Glutamatergic neuron (in vitro differentiated cells): ENCODE measurements at regions not wholly inside any gene's neighbourhood (a gene's known extent, or its start where the extent isn't known, plus 50 kb on each side); places are given as distances from the start of the nearest gene placed in this dataset.
"Not testable (repeated sequence)": the region's sequence is repeated elsewhere in the genome, so short reads cannot be mapped to it uniquely, and the experiment has no call there.

Experiments used
- DNase-seq: peaks from one replicate; pipeline ENCODE4 v3.0.0; 2022
- H3K27ac Mint-ChIP-seq: one replicate; pipeline ENCODE4 v1.8.0; 2020; ENCODE audit warnings: mild to moderate bottlenecking, mixed read lengths, inconsistent platforms; ENCODE audit not compliant: unreplicated experiment
- H3K27me3 Mint-ChIP-seq: one replicate; pipeline ENCODE4 v1.8.0; 2020; ENCODE audit warnings: mild to moderate bottlenecking, moderate library complexity, mixed read lengths, inconsistent platforms; ENCODE audit not compliant: unreplicated experiment
- H3K36me3 Mint-ChIP-seq: one replicate; pipeline ENCODE4 v1.8.0; 2020; ENCODE audit warnings: mild to moderate bottlenecking, mixed read lengths, inconsistent platforms; ENCODE audit not compliant: unreplicated experiment
- H3K4me1 Mint-ChIP-seq: one replicate; pipeline ENCODE4 v1.8.0; 2020; ENCODE audit warnings: mild to moderate bottlenecking, low read depth, mixed read lengths, inconsistent platforms; ENCODE audit not compliant: unreplicated experiment
- H3K4me3 Mint-ChIP-seq: one replicate; pipeline ENCODE4 v1.8.0; 2020; ENCODE audit warnings: mild to moderate bottlenecking, mixed read lengths, inconsistent platforms; ENCODE audit not compliant: unreplicated experiment
- H3K9me3 Mint-ChIP-seq: one replicate; pipeline ENCODE4 v1.8.0; 2020; ENCODE audit warnings: mild to moderate bottlenecking, moderate library complexity, mixed read lengths, inconsistent platforms; ENCODE audit not compliant: unreplicated experiment
- TF ChIP-seq, protein P1 (sequence below): fragments of 200-600 bp; sonication (generic); IDR thresholded peaks from one replicate; pipeline ENCODE4 v1.5.0; 2021; ENCODE audit not compliant: partially characterized antibody, unreplicated experiment

GRCh38 chr2:215260097-215260677 lies 51.7 kb upstream of the ATIC start:
- H3K27ac Mint-ChIP-seq = no peak overlapping the region
- peaks cover 2% of the 10 kb centered on the region for H3K9me3 Mint-ChIP-seq
- TF ChIP-seq, protein P1, sequence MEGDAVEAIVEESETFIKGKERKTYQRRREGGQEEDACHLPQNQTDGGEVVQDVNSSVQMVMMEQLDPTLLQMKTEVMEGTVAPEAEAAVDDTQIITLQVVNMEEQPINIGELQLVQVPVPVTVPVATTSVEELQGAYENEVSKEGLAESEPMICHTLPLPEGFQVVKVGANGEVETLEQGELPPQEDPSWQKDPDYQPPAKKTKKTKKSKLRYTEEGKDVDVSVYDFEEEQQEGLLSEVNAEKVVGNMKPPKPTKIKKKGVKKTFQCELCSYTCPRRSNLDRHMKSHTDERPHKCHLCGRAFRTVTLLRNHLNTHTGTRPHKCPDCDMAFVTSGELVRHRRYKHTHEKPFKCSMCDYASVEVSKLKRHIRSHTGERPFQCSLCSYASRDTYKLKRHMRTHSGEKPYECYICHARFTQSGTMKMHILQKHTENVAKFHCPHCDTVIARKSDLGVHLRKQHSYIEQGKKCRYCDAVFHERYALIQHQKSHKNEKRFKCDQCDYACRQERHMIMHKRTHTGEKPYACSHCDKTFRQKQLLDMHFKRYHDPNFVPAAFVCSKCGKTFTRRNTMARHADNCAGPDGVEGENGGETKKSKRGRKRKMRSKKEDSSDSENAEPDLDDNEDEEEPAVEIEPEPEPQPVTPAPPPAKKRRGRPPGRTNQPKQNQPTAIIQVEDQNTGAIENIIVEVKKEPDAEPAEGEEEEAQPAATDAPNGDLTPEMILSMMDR = no peak
- H3K4me3 Mint-ChIP-seq = no peak overlapping the region
- peaks cover 15% of the 10 kb centered on the region for H3K4me1 Mint-ChIP-seq
- peaks cover 1% of the 10 kb centered on the region for H3K27me3 Mint-ChIP-seq
- H3K36me3 Mint-ChIP-seq = no peaks in the 10 kb centered on the region
- no peak for DNase-seq

GRCh38 chr2:215249501-215249900 lies 62.4 kb upstream of the ATIC start:
- H3K4me3 Mint-ChIP-seq = no peak overlapping the region
- H3K9me3 Mint-ChIP-seq = no peaks in the 10 kb centered on the region
- no peak overlapping the region for H3K27ac Mint-ChIP-seq
- DNase-seq = no peak
- H3K27me3 Mint-ChIP-seq = no peaks in the 10 kb centered on the region
- no peaks in the 10 kb centered on the region for H3K4me1 Mint-ChIP-seq
- peaks cover 6% of the 10 kb centered on the region for H3K36me3 Mint-ChIP-seq
- TF ChIP-seq, protein P1 = no peak

DNA sequence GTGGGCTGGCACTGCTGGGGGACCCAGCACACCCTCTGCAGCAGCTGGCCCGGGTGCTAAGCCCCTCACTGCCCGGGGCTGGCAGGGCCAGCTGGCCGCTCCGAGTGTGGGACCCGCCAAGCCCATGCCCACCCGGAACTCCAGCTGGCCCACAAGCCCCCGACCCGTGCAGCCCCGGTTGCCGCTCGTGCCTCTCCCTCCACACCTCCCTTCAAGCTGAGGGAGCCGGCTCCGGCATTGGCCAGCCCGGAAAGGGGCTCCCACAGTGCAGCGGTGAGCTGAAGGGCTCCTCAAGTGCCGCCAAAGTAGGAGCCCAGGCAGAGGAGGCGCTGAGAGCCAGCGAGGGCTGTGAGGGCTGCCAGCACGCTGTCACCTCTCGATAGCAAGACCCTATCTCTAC lies 65.9 kb upstream of the ATIC start:
- DNase-seq, H3K36me3 Mint-ChIP-seq, H3K9me3 Mint-ChIP-seq, H3K27ac Mint-ChIP-seq, H3K4me1 Mint-ChIP-seq, H3K27me3 Mint-ChIP-seq, H3K4me3 Mint-ChIP-seq: not testable (repeated sequence)

GRCh38 chr2:215241791-215242305 lies 70.0 kb upstream of the ATIC start:
- peaks cover 3% of the 10 kb centered on the region for H3K27me3 Mint-ChIP-seq
- TF ChIP-seq, protein P1 = no peak
- H3K4me3 Mint-ChIP-seq = peak overlapping the region; percentile 3
- DNase-seq = no peak
- H3K9me3 Mint-ChIP-seq = no peaks in the 10 kb centered on the region
- no peak overlapping the region for H3K27ac Mint-ChIP-seq
- H3K4me1 Mint-ChIP-seq = peaks cover 6% of the 10 kb centered on the region
- H3K36me3 Mint-ChIP-seq = no peaks in the 10 kb centered on the region

GRCh38 chr2:215238485-215239098 lies 73.3 kb upstream of the ATIC start:
- TF ChIP-seq, protein P1 = no peak
- no peak overlapping the region for H3K27ac Mint-ChIP-seq
- H3K36me3 Mint-ChIP-seq = no peaks in the 10 kb centered on the region
- H3K9me3 Mint-ChIP-seq = no peaks in the 10 kb centered on the region
- peaks cover 6% of the 10 kb centered on the region for H3K4me1 Mint-ChIP-seq
- peaks cover 3% of the 10 kb centered on the region for H3K27me3 Mint-ChIP-seq
- H3K4me3 Mint-ChIP-seq = no peak overlapping the region
- DNase-seq = no peak
